Nephron (organoid): ENCODE measurements at regions not wholly inside any gene's neighbourhood (a gene's known extent, or its start where the extent isn't known, plus 50 kb on each side); places are given as distances from the start of the nearest gene placed in this dataset.
"Not testable (repeated sequence)": the region's sequence is repeated elsewhere in the genome, so short reads cannot be mapped to it uniquely, and the experiment has no call there.

ENCODE experiments used
- H3K27ac Mint-ChIP-seq, 3 experiments: 2 replicates each; pipeline ENCODE4 v1.8.0; 2020; ENCODE audit warnings: mixed read lengths in 3 of 3, mild to moderate bottlenecking in 2 of 3, moderate library complexity in 1 of 3
- H3K27me3 Mint-ChIP-seq: 2 replicates; pipeline ENCODE4 v1.8.0; 2021; ENCODE audit warnings: low read depth, mild to moderate bottlenecking, moderate library complexity, mixed read lengths
- H3K36me3 Mint-ChIP-seq: 2 replicates; pipeline ENCODE4 v1.8.0; 2020; ENCODE audit warnings: low read depth, mixed read lengths
- H3K4me1 Mint-ChIP-seq: 2 replicates; pipeline ENCODE4 v1.8.0; 2020; ENCODE audit warnings: mixed read lengths
- H3K4me3 Mint-ChIP-seq, 3 experiments: 2 replicates each; pipeline ENCODE4 v1.8.0; 2020; ENCODE audit warnings: mild to moderate bottlenecking in 3 of 3, mixed read lengths in 3 of 3, moderate library complexity in 2 of 3
- H3K9me3 Mint-ChIP-seq: 2 replicates; pipeline ENCODE4 v1.8.0; 2020; ENCODE audit warnings: mixed read lengths
- TF ChIP-seq, protein P1 (sequence below), 3 experiments: fragments of 200-600 bp; sonication (generic); IDR thresholded peaks; one replicate each; pipeline ENCODE4 v1.5.0; 2021; ENCODE audit warnings: antibody characterized with exemption in 3 of 3; ENCODE audit not compliant: unreplicated experiment in 3 of 3

DNA sequence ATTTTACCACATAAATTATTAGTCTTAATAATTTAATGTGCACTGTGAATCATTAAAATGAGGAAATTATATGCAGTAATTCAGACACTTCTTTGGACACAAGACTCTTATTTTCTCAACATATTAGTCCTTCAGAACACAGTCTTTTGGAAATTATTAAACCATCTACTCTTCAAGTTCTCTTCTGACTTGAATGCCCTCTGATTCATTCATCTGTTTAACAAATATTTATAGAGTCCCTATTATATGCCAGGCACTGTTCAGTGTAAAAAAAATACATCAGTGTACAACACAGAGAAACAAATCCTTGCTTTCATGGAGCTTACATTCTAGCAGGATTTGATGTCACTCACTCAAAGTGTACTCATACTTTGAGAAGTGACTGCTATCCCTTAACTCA, 163.4 kb upstream of the IL12B start:
- TF ChIP-seq, protein P1, sequence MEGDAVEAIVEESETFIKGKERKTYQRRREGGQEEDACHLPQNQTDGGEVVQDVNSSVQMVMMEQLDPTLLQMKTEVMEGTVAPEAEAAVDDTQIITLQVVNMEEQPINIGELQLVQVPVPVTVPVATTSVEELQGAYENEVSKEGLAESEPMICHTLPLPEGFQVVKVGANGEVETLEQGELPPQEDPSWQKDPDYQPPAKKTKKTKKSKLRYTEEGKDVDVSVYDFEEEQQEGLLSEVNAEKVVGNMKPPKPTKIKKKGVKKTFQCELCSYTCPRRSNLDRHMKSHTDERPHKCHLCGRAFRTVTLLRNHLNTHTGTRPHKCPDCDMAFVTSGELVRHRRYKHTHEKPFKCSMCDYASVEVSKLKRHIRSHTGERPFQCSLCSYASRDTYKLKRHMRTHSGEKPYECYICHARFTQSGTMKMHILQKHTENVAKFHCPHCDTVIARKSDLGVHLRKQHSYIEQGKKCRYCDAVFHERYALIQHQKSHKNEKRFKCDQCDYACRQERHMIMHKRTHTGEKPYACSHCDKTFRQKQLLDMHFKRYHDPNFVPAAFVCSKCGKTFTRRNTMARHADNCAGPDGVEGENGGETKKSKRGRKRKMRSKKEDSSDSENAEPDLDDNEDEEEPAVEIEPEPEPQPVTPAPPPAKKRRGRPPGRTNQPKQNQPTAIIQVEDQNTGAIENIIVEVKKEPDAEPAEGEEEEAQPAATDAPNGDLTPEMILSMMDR (IDR thresholded peaks at IDR 0.05; ENCODE audit: unreplicated experiment in 3 of 3), result no peak
- Mint-ChIP-seq H3K36me3 (no peaks in the 10 kb centered on the region), H3K27ac (no peak overlapping the region), H3K9me3 (no peaks in the 10 kb centered on the region), H3K4me1 (no peaks in the 10 kb centered on the region), H3K27me3 (no peaks in the 10 kb centered on the region), H3K4me3 (no peak overlapping the region)

- Mint-ChIP-seq H3K36me3 (no peaks in the 10 kb centered on the region), H3K4me1 (no peaks in the 10 kb centered on the region), H3K27me3 (no peaks in the 10 kb centered on the region), H3K27ac (no peak overlapping the region), H3K4me3 (no peak overlapping the region), H3K9me3 (peaks cover 2% of the 10 kb centered on the region)
- TF ChIP-seq, protein P1 (IDR thresholded peaks at IDR 0.05; ENCODE audit: unreplicated experiment in 3 of 3), result no peak
These were observed 166.5 kb upstream of the IL12B start for GRCh38 chr5:159496773-159497172.

- Mint-ChIP-seq H3K4me1 (no peaks in the 10 kb centered on the region), H3K36me3 (no peaks in the 10 kb centered on the region), H3K27me3 (no peaks in the 10 kb centered on the region), H3K27ac (no peak overlapping the region), H3K4me3 (no peak overlapping the region), H3K9me3 (peaks cover 2% of the 10 kb centered on the region)
- TF ChIP-seq, protein P1 (IDR thresholded peaks at IDR 0.05; ENCODE audit: unreplicated experiment in 3 of 3), result no peak
These were observed 166.9 kb upstream of the IL12B start for GRCh38 chr5:159497221-159497620.

- H3K4me3 Mint-ChIP-seq, result no peak overlapping the region
- H3K27ac Mint-ChIP-seq, result peak overlapping the region in 1 of 3 experiments; percentile 18
- H3K27me3 Mint-ChIP-seq, result no peaks in the 10 kb centered on the region
- TF ChIP-seq, protein P1 (IDR thresholded peaks at IDR 0.05; ENCODE audit: unreplicated experiment in 3 of 3), result no peak
- peaks cover 2% of the 10 kb centered on the region for H3K9me3 Mint-ChIP-seq
- H3K4me1 Mint-ChIP-seq, result peaks cover under 1% of the 10 kb centered on the region
- H3K36me3 Mint-ChIP-seq, result no peaks in the 10 kb centered on the region
These were observed 168.3 kb upstream of the IL12B start for GRCh38 chr5:159498630-159499029.

- H3K27ac Mint-ChIP-seq, H3K36me3 Mint-ChIP-seq, H3K9me3 Mint-ChIP-seq, H3K27me3 Mint-ChIP-seq, H3K4me3 Mint-ChIP-seq: not testable (repeated sequence)
- peaks cover 13% of the 10 kb centered on the region for H3K4me1 Mint-ChIP-seq
These were observed 171.8 kb upstream of the IL12B start for GRCh38 chr5:159502116-159502515.

- H3K27ac Mint-ChIP-seq, result peak overlapping the region in 1 of 3 experiments; percentile 88
- TF ChIP-seq, protein P1 (IDR thresholded peaks at IDR 0.05; ENCODE audit: unreplicated experiment in 3 of 3), result no peak
- peaks cover 19% of the 10 kb centered on the region for H3K4me1 Mint-ChIP-seq
- H3K9me3 Mint-ChIP-seq, result peaks cover 2% of the 10 kb centered on the region
- H3K4me3 Mint-ChIP-seq, result no peak overlapping the region
- H3K36me3 Mint-ChIP-seq, result no peaks in the 10 kb centered on the region
- H3K27me3 Mint-ChIP-seq, result no peaks in the 10 kb centered on the region
These were observed 172.9 kb upstream of the IL12B start for GRCh38 chr5:159503236-159503635.
